DMS153 treated with DMSO at 0.1 percent for 48 hours (cell line): ENCODE measurements at regions not wholly inside any gene's neighbourhood (a gene's known extent, or its start where the extent isn't known, plus 50 kb on each side); places are given as distances from the start of the nearest gene placed in this dataset.
A peak's percentile ranks its signal among the peaks of the same experiment; 100 is the strongest.
"Not testable (repeated sequence)": the region's sequence is repeated elsewhere in the genome, so short reads cannot be mapped to it uniquely, and the experiment has no call there.

Experiments used
- DNase-seq: peaks from one replicate; lab custom pipeline; 2025; ENCODE audit not compliant: unreplicated experiment; lab: John Stamatoyannopoulos, UW

DNA sequence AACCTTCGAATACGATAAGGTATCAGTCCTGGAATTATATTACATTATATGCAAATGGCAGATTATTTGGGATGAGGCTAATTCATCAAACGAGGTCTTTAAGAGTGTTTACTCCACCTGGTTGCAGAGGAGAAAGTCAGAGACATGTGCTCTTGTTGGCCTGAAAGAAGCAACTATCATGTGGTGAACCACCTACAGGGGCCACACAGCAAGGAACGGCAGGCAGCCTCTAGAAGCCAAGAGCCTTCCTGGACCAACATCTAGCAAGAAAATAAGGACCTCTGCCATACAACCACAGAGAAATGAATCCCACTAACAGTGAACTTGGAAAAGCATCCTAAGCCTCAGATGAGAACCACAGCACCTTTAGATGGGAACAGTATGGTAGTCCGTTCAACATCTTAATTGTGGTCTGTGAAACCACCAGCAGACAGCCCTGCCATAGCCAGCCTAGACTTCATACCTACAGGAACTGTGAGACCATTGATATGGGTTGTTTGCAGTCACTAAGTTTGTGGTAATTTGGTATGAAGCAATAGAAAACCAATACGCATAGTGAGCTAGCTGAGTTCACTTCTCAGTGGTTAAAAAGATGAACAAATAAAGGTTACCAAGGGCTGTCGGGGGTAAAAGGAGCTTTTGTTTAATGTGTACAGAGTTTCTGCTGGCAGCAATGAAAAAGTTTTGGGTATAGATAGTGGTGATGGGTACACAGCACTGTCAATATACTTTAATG, 345.7 kb upstream of the RUNX1 start:
- DNase-seq, result no peak

DNA sequence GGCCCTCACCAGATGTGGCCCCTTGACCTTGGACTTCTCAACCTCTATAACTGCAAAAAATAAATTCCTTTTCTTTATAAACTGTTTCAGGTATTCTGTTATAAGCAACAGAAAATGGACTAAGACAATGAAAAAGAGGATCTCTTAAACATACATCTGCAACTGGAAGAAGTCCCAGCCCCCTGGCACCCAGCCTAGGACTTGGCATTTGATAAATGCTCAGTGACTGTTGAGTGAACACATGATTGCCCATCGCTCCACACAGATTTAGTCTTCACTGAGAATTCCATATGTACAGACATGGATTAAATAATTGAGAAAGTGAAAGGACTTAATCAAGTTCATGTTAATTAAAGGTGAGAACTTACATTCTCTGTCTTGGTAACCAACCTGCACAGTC, 344.9 kb upstream of the RUNX1 start:
- DNase-seq, result no peak

DNA sequence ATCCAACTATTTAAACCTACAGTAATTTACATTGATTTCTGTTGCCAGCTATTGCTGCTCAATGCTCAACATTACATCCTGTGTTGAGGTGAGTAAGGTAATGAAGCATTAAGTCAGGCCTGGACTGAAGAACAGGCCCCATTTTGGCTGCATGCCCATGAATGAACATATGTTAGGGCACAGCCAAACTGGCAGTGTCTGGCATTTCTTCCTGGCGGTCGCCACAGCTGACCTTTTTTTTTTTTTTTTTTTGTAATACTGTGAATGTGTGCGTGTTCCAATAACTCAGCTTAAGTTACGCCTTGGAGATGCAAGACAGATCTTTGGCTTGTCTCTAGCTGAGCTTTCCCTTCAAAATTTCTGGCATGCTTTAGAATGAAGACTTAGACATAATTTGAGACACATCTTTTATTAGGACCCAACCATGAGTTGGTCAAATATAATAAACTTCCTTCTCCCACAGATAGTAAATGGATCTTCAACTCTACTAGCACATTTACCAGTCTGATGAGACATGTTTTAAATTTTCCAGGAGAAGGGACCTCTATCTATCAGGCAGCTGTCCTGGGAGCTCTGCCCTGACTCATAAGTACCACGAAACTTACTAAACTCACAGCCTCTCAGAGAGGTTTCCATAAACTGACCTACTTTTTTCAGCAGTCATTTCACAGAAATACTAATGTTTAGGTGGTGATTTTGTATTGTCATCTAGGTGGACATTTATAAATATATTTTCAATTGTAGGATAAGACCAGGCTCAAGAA, 341.1 kb upstream of the RUNX1 start:
- DNase-seq, result no peak

DNA sequence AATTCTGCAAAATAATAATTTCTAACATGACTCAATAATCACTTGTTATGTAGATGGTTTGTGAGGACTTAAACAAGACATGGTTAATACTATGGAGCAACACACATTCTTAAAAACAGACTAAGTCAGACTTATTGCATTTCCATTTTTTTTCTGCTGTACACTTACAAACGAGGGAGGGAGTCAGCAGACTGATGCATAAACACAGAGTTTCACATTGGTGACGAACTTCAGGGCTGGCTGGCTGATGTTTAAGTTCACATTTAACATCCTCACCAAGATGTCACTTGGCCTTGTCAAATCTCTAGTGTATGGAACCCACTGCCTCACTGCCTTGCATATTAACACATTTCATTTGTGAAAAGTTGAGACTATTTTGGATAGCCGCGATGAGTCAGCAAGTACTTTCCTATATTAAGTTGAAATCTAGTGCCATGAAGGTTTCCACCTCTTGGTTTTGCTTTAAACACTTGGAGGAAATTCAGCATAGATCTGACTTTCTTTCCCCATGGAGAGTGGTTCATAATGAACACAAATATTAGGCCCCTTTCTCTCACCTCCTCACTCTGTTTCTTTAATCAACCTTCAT, 337.5 kb upstream of the RUNX1 start:
- no peak for DNase-seq

DNA sequence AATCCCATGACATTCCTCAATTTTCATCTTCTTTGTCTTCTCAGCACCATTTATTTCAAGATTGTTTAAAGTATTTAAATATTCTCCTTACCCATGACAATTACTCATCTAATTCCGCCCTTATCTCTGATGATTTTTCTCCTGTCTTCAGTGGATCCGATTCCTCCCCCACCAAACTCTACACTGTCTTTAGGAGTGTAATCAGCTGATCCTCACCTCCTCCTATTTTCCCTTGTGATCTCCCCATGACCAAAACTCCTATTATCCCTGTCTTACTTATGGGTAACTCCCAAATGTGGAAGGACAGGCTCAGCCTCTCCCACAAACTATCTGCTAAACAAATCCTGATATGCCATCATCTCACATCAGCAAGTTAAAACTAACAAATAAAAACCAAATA, 335.3 kb upstream of the RUNX1 start:
- no peak for DNase-seq

DNA sequence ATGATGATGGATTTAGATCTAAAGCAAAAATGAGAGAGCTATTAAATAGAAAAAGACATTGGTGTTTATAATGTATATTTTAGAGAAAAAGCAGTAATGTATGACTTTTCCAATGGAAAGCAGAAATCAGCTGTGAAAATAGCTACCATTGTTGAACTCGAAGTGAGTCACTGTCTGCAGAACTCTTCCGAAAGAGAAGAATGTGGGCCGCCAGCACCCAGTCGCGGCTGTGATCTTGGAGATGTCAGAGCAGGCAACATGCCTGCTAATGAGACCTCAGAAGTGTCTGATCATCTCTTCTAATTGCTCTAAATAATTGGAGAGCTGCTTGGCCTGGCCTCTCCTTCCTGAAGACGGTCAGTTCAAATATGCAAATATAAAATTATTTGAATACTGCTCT, 333.6 kb upstream of the RUNX1 start:
- DNase-seq, result no peak

DNA sequence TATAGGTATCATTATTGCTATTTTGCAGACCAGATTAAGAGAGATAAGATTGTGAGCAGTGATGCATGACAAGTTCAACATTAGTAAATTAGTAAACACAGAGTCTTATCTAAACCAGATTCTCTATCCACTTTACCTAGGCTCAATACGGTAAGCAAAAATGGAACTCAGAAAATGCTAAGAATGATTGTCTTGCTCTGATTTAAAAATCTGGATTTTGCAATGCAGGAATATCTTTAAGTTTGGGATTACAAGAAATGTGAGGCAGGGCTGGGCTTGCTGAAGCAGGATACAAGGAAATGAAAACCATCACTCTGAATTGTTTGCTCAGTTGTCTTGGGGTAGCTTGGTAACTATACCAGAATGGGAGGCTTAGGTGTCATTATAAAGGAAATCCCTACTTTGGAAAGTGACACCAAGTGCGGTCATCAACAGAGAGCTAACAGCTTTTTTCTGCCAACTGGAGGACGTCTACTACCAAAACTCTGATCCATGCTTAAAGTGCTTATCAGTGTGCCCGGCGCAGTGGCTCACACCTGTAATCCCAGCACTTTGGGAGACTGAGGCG, 332.7 kb upstream of the RUNX1 start:
- DNase-seq, result peak; percentile 33

DNA sequence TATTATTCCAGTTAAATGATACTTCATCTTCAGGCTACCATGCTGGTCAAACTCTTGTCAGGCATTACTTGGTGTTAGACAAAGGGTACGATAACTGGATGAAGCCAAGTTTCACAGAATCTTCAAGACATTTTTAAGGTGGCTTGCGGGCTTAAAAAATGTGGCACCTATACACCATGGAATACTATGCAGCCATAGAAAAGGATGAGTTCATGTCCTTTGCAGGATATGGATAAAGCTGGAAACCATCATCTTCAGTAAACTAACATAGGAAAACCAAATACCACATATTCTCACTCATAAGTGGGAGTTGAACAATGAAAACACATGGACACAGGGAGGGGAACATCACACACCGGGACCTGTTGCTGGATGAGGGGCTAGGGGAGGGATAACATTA, 331.2 kb upstream of the RUNX1 start:
- DNase-seq, result not testable (repeated sequence)

DNA sequence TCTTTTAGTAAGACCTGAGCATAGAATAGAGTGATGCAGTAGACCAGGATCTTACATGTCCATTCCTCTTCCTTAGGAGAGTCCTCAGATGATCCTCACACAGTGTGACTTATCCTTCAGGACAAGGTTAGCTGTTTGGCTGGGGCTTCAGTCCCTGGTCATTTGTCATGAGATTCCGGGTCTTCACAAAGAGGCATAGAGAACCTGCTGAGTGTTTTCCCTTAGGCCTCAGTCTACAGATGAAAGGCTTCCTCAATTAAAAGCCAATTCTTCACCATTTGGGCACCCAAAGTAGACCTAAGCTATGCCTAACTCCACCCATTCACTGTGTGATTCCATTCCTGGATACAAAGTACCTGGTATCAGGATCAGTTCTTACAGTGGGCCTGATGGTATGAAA, 329.8 kb upstream of the RUNX1 start:
- no peak for DNase-seq

DNA sequence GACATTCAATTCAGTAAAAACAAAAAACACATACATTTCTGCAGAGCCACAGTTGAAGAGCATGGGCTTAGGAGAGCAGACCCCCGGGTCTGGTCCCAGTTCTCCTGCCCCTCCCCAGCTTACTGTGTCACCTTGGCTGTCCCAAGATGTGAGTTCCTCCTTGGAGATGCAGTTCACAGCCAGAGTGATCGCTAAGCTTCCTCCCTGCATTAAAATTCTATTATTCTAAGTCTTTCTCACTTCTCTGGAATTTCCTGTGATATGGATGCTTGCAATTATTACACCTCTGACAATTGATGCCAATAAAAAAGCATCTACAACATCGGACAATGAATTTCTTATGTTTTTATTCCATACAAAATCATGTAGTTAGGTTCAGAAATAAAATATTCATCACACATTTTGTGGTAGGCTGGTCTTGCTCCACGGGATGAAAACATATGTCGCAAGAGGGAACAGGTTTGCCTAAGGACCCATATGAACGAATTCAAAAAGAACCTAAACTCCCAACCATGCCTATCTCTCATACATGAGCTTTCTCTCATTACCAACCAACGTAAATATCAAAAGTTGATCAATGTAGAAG, 328.5 kb upstream of the RUNX1 start:
- DNase-seq, result no peak

DNA sequence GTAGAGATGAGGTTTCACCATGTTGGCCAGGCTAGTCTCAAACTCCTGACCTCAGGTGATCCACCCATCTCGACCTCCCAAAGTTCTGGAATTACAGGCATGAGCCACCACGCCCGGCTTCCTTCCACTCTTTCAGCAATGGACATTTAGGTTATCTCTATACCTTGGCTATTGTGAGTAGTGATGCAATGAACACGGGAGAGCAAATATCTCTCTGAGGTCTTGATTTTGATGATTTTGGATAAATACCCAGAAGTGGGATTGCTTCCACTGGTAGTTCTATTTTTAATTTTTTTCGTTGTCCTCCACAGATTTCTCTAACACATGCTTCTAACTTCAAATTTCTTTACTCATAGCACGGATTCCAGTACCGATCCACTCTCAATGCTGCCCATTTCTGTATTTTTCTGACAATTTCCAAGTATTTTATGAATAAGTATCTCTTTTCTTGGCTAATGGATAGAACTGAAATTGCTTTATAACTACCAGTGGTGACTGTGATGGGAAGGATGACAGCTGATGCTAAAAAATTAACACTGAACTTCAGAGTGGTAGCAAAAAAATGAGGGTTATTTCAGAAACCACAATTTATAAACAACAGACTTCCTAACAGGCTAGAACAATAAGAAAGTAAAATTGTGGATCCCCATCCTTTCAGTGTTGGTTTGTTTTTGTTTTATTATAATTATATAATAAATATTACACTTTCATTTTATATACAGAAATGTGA, 327.5 kb upstream of the RUNX1 start:
- no peak for DNase-seq

DNA sequence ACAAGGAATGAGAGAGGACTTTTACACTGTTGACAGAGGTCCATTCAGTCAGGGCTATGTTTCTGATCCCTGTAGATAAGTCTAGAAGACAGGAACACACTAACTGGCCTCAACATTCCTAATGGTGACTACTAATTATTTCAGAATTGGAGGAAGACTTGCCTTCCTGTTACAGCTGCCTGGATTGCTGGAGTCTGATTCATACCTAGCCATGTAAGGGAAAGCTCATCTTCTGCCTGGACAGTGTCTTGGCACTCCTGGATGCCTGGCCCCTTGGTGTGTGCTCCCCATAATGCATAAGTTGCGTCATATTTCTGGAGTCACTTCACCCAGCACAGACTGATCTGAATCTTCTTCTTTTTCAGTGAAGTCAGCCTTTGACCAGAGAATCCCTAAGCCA, 326.0 kb upstream of the RUNX1 start:
- no peak for DNase-seq

DNA sequence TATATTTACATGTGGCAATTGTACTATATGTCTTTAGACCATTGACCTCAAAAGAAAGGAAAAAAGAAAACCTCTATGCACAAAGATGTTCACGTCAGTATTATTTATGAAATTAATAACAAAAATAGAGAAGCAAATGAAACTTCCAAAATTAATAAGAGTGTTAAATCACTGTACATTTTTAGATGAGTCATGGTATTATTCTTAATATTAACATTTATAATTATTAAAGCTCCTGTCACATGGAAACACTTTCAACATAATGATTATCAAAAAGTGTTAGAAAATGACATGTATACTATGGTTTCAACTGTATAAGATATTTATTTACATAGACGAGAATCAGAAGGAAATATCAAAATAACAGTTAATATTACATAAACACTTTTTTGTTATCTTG, 324.9 kb upstream of the RUNX1 start:
- no peak for DNase-seq

DNA sequence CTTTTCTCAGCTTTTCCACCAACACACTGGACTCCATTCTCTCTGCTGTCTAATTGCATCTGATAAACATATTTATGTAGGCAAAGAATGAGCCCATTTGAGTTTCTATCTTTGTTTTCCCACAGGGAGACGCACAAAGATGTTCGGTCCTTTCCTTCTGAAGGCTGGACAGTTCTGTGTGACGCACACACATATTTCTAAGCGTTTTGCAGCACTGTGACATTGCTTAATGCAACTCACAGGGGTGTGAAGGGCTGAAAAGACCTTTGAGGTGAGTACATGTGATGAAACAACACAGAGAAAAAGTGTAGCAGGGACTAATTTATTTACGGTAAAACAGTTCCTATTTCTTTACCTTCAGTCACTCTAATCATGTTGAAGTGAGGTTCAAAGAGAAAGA, 323.1 kb upstream of the RUNX1 start:
- DNase-seq, result no peak

DNA sequence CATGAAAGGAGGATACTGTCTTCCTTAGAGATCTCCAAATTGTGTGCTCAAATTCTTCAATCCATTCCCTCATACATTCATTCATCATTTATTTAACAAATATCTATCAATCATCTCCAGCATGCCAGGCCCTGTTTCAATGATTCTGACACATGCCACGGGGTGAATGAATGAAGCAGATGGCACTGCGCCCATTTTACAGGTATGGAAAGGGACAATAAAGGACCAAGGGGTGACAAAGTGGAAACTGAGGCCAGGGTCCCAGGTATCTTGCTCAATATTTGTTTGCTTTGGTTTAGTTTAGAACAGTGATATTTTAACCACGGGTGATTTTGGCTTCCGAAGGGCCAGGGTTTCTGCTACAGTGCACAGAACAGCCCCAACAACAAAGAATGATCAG, 321.6 kb upstream of the RUNX1 start:
- DNase-seq, result no peak

DNA sequence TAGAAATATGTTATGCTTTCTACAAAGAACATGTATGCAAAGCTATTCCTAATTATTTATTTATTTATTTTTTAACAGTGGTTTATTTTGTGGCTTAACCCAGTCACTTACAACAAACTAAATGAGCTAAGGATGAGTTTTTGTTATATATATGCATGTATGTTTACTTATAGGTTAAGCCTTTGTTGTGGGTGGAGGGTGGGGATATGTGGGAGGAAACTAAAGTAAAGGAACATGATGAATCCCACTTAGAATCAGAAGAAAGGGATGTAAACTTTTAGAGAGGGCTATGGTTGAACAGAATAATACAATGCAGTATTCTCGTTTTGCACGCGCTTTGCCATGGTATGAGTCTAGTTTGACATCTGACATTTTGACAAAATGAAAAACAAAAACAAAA, 321.0 kb upstream of the RUNX1 start:
- DNase-seq, result no peak

DNA sequence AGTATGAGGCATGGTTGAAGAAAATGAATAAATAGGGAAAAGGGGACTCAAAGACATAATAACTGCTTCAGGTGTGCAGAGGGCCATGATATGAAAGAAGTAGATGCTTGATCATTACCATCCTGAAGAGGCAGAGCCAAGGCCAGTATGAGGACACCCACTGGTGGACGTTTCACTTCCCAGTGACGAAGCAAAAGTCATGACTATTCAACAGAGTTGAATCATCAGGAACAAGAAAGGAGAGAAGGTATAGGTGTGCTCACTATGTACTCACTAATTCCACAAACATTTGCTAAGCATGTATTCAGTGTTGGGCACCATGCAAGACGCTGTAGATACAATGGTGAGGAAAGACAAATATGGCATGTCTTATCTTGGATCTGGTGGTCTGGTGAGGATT, 319.2 kb upstream of the RUNX1 start:
- no peak for DNase-seq

DNA sequence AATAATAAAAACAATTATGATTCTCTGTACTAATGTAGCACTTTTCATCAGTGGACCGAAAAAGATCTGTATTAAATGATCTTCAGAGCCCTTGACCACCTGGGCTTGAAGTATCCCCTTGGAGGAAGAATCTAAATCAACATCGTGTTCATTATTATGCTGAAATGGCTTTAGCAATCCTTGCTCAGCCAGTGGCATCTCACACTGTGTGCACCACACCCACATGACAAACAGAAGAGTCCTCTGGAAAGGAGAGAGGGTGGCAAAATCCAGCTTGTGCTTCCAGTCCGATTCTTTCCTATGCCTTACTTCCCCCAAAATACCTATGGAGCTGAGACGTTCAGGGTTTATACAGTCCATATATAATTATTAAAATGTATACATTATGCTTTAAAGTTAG, 318.5 kb upstream of the RUNX1 start:
- DNase-seq, result peak; percentile 18

DNA sequence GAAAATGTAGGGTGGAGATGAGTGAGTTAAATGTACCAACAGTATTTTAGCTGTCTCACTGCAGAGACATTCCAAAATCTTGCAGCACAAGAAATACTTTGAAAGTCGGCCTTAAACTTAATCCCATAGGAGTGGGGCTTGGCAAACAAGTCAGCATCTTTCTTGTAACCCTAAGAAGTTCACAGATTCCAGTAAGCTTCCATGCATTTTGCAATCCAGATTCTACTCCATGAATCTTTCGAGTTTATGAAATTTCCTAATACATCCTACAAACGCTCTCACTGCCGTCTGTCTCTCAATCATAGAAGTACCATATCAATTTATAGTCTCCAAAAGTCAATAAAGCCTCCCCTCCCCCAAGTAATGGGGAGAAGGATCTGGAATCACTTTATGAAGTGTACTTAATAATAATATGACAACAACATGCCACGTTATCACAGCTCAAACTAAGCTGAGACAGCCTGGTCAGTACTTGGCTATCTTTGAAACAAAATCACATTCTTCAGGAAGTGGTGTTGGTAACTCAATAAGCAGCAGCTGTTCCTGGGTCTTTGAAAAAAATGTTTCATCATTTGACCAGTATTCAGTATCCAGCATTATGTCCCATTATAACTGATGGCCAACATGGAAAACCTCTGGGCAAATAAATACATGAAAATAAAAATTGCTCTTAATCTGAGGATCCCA, 317.4 kb upstream of the RUNX1 start:
- no peak for DNase-seq

DNA sequence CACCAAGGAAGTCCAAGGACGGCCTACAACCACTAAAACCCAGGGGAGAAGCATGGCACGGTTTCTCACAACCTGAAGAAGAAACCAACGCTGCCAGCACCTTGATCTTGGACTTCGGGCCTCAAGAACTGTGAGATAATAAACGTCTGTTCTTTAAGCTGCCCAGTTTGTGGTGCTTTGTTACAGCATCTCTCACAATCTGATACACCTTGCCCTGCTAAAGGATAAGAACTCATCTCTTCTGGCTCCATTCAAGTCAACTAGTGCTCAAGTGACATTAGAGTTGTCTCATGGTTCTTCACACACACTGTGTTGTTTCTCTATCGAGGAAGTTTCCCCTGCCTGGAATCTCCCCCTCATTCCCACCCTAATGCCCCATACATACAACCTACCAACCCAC, 314.4 kb upstream of the RUNX1 start:
- DNase-seq, result no peak
